Activated CD4-positive, alpha-beta T cell treated with anti-CD3 and anti-CD28 coated beads, Interleukin-2, Interleukin-6, amounts not matched to agents 100 ng/mL and 50 ng/mL, durations not matched to agents 16 hours and 8 hours (primary cell): ENCODE measurements at regions not wholly inside any gene's neighbourhood (a gene's known extent, or its start where the extent isn't known, plus 50 kb on each side); places are given as distances from the start of the nearest gene placed in this dataset.
"Not testable (repeated sequence)": the region's sequence is repeated elsewhere in the genome, so short reads cannot be mapped to it uniquely, and the experiment has no call there.

Experiments used
- DNase-seq: peaks from one replicate; pipeline ENCODE4 v3.0.0-alpha.2; 2020

GRCh38 chr3:16770021-16770420, 114.7 kb upstream of the PLCL2 start:
- DNase-seq: no peak

GRCh38 chr3:16770792-16771191, 114.0 kb upstream of the PLCL2 start:
- DNase-seq: no peak

- not testable (repeated sequence) for DNase-seq
These were observed 111.2 kb upstream of the PLCL2 start for GRCh38 chr3:16773594-16773993.

- DNase-seq: peak; percentile 1
These were observed 110.2 kb upstream of the PLCL2 start for GRCh38 chr3:16774536-16774935.

GRCh38 chr3:16784973-16785372, 99.8 kb upstream of the PLCL2 start:
- no peak for DNase-seq

- DNase-seq: no peak
These were observed 99.3 kb upstream of the PLCL2 start for GRCh38 chr3:16785465-16785864.

GRCh38 chr3:16788440-16789056, 96.2 kb upstream of the PLCL2 start:
- no peak for DNase-seq

- no peak for DNase-seq
These were observed 95.2 kb upstream of the PLCL2 start for GRCh38 chr3:16789344-16790120.

- no peak for DNase-seq
These were observed 94.0 kb upstream of the PLCL2 start for GRCh38 chr3:16790432-16791400.

- no peak for DNase-seq
These were observed 91.4 kb upstream of the PLCL2 start for GRCh38 chr3:16793321-16793720.

GRCh38 chr3:16794257-16794656, 90.5 kb upstream of the PLCL2 start:
- DNase-seq: no peak

- no peak for DNase-seq
These were observed 89.2 kb upstream of the PLCL2 start for GRCh38 chr3:16795581-16795980.

- no peak for DNase-seq
These were observed 86.9 kb upstream of the PLCL2 start for GRCh38 chr3:16797831-16798230.

GRCh38 chr3:16798738-16799137, 86.0 kb upstream of the PLCL2 start:
- DNase-seq: no peak

- no peak for DNase-seq
These were observed 84.4 kb upstream of the PLCL2 start for GRCh38 chr3:16800361-16800760.

- DNase-seq: no peak
These were observed 83.5 kb upstream of the PLCL2 start for GRCh38 chr3:16801223-16801622.

- no peak for DNase-seq
These were observed 83.1 kb upstream of the PLCL2 start for GRCh38 chr3:16801698-16802097.

GRCh38 chr3:16802389-16802788, 82.4 kb upstream of the PLCL2 start:
- DNase-seq: no peak

- no peak for DNase-seq
These were observed 81.7 kb upstream of the PLCL2 start for GRCh38 chr3:16803019-16803418.

GRCh38 chr3:16807391-16807790, 77.4 kb upstream of the PLCL2 start:
- no peak for DNase-seq

- DNase-seq: no peak
These were observed 76.2 kb upstream of the PLCL2 start for GRCh38 chr3:16808393-16809107.

- DNase-seq: no peak
These were observed 75.3 kb upstream of the PLCL2 start for GRCh38 chr3:16809482-16809881.

- no peak for DNase-seq
These were observed 74.8 kb upstream of the PLCL2 start for GRCh38 chr3:16809993-16810392.
